ENCODE measurements at regions not wholly inside any gene's neighbourhood (a gene's known extent, or its start where the extent isn't known, plus 50 kb on each side); places are given as distances from the start of the nearest gene placed in this dataset.

DNA sequence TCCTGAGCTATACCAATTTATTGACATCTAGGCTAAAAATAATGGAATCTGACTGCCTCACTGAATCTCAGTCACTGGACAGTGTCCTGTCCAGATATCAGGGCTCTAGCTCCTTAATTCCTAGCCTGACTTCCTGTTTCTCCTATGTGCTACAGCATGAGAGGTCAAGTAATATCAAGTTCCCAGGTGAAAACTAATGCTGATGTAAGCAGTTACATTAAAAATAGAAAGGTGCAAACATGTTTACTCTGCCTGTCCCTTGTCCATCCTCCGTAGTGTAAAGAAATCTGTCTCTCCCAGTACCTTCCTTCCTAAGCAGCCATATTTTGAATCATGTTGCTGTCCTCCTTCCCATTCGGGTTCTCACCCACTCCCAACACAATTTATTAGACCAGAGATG lies 145.9 kb upstream of the GHR start:
- no peak for TF ChIP-seq EGR1 (IDR thresholded peaks at IDR 0.05)
- TF ChIP-seq NFIC (IDR thresholded peaks at IDR 0.05) = no peak
- TF ChIP-seq ZBTB7A (IDR thresholded peaks at IDR 0.05; ENCODE audit: low read depth) = no peak
- no peak for TF ChIP-seq YY1 (IDR thresholded peaks at IDR 0.05; ENCODE audit: low read depth)
- no peak for TF ChIP-seq EP300 (IDR thresholded peaks at IDR 0.05; ENCODE audit: borderline replicate concordance)
- TF ChIP-seq MAX (IDR thresholded peaks at IDR 0.05) = no peak
- TF ChIP-seq, protein P1, sequence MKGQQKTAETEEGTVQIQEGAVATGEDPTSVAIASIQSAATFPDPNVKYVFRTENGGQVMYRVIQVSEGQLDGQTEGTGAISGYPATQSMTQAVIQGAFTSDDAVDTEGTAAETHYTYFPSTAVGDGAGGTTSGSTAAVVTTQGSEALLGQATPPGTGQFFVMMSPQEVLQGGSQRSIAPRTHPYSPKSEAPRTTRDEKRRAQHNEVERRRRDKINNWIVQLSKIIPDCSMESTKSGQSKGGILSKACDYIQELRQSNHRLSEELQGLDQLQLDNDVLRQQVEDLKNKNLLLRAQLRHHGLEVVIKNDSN (IDR thresholded peaks at IDR 0.05) = no peak
- TF ChIP-seq TAF1 (IDR thresholded peaks at IDR 0.05; ENCODE audit: low read depth) = no peak
- no peak for TF ChIP-seq RAD21 (IDR thresholded peaks at IDR 0.05; ENCODE audit: low read depth)
- TF ChIP-seq CREB1 (IDR thresholded peaks at IDR 0.05; ENCODE audit: low read depth) = no peak

DNA sequence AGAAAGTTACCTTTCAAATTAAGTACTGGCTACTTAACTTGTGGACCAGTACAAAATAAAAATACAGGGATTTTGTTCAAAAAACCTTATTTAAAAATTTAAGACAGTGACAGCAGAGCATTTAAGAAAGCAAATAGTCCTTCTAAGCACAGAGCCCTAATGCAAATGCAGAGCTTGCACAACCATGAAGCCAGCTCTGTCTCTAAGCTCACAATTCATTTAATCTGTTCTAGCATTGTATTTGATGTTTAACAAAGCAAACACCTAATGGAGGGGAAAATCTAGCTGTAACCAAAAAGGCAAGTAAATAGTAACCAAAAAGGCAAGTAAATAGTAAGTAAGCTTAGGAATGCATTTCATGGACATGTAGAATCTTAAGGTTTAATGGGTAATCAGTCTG lies 138.7 kb upstream of the GHR start:
- no peak for TF ChIP-seq YY1 (IDR thresholded peaks at IDR 0.05; ENCODE audit: low read depth)
- TF ChIP-seq TEAD4 (IDR thresholded peaks at IDR 0.05) = no peak
- TF ChIP-seq CEBPB (IDR thresholded peaks at IDR 0.05) = no peak
- TF ChIP-seq TCF12 (IDR thresholded peaks at IDR 0.05; ENCODE audit: low read depth) = no peak

GRCh38 chr5:42285230-42285629 lies 138.0 kb upstream of the GHR start:
- TF ChIP-seq, protein P1 (IDR thresholded peaks at IDR 0.05) = no peak
- TF ChIP-seq RAD21 (IDR thresholded peaks at IDR 0.05; ENCODE audit: low read depth) = no peak
- no peak for TF ChIP-seq EP300 (IDR thresholded peaks at IDR 0.05; ENCODE audit: borderline replicate concordance)
- no peak for TF ChIP-seq CEBPB (IDR thresholded peaks at IDR 0.05)
- no peak for TF ChIP-seq TCF12 (IDR thresholded peaks at IDR 0.05; ENCODE audit: low read depth)
- TF ChIP-seq YY1 (IDR thresholded peaks at IDR 0.05; ENCODE audit: low read depth) = no peak
- no peak for TF ChIP-seq CREB1 (IDR thresholded peaks at IDR 0.05; ENCODE audit: low read depth)
- no peak for TF ChIP-seq FOXM1 (IDR thresholded peaks at IDR 0.05; ENCODE audit: borderline replicate concordance, low read depth)
- TF ChIP-seq NFIC (IDR thresholded peaks at IDR 0.05) = no peak
- TF ChIP-seq TEAD4 (IDR thresholded peaks at IDR 0.05) = no peak
- no peak for TF ChIP-seq ZBTB7A (IDR thresholded peaks at IDR 0.05; ENCODE audit: low read depth)
- TF ChIP-seq, protein P2, sequence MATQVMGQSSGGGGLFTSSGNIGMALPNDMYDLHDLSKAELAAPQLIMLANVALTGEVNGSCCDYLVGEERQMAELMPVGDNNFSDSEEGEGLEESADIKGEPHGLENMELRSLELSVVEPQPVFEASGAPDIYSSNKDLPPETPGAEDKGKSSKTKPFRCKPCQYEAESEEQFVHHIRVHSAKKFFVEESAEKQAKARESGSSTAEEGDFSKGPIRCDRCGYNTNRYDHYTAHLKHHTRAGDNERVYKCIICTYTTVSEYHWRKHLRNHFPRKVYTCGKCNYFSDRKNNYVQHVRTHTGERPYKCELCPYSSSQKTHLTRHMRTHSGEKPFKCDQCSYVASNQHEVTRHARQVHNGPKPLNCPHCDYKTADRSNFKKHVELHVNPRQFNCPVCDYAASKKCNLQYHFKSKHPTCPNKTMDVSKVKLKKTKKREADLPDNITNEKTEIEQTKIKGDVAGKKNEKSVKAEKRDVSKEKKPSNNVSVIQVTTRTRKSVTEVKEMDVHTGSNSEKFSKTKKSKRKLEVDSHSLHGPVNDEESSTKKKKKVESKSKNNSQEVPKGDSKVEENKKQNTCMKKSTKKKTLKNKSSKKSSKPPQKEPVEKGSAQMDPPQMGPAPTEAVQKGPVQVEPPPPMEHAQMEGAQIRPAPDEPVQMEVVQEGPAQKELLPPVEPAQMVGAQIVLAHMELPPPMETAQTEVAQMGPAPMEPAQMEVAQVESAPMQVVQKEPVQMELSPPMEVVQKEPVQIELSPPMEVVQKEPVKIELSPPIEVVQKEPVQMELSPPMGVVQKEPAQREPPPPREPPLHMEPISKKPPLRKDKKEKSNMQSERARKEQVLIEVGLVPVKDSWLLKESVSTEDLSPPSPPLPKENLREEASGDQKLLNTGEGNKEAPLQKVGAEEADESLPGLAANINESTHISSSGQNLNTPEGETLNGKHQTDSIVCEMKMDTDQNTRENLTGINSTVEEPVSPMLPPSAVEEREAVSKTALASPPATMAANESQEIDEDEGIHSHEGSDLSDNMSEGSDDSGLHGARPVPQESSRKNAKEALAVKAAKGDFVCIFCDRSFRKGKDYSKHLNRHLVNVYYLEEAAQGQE (IDR thresholded peaks at IDR 0.05; ENCODE audit: low read depth) = no peak
- TF ChIP-seq TAF1 (IDR thresholded peaks at IDR 0.05; ENCODE audit: low read depth) = no peak
- TF ChIP-seq EGR1 (IDR thresholded peaks at IDR 0.05) = no peak
- TF ChIP-seq MAX (IDR thresholded peaks at IDR 0.05) = no peak

GRCh38 chr5:42300496-42300895 lies 122.7 kb upstream of the GHR start:
- no peak for TF ChIP-seq EP300 (IDR thresholded peaks at IDR 0.05; ENCODE audit: borderline replicate concordance)
- no peak for TF ChIP-seq TCF12 (IDR thresholded peaks at IDR 0.05; ENCODE audit: low read depth)
- no peak for TF ChIP-seq EGR1 (IDR thresholded peaks at IDR 0.05)
- TF ChIP-seq, protein P2 (IDR thresholded peaks at IDR 0.05; ENCODE audit: low read depth) = no peak
- no peak for TF ChIP-seq YY1 (IDR thresholded peaks at IDR 0.05; ENCODE audit: low read depth)
- TF ChIP-seq RAD21 (IDR thresholded peaks at IDR 0.05; ENCODE audit: low read depth) = no peak
- TF ChIP-seq CREB1 (IDR thresholded peaks at IDR 0.05; ENCODE audit: low read depth) = no peak

DNA sequence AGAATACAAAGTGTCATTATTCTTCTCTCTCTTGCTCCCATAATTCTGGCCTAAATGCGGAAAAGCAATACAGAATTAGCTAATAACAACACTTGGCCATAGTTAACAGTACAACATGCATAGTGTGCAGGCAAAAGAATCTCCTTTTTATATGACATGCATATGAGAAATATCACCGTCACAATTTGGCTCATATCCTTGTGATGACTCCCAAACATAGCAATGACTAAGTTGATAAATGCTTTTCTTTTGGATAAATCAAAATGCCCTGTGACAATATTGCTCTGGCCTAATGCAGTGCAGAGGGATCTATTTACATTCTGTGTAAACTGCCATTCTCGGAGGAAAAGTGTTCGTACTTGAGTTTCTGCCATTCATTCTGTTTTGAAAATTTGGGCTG lies 121.9 kb upstream of the GHR start:
- TF ChIP-seq MAX (IDR thresholded peaks at IDR 0.05) (no peak), EGR1 (IDR thresholded peaks at IDR 0.05) (no peak), YY1 (IDR thresholded peaks at IDR 0.05; ENCODE audit: low read depth) (no peak), ZBTB7A (IDR thresholded peaks at IDR 0.05; ENCODE audit: low read depth) (no peak), FOXM1 (IDR thresholded peaks at IDR 0.05; ENCODE audit: borderline replicate concordance, low read depth) (no peak), TAF1 (IDR thresholded peaks at IDR 0.05; ENCODE audit: low read depth) (no peak), TCF12 (IDR thresholded peaks at IDR 0.05; ENCODE audit: low read depth) (no peak), CREB1 (IDR thresholded peaks at IDR 0.05; ENCODE audit: low read depth) (no peak), EP300 (IDR thresholded peaks at IDR 0.05; ENCODE audit: borderline replicate concordance) (no peak), RAD21 (IDR thresholded peaks at IDR 0.05; ENCODE audit: low read depth) (no peak), TEAD4 (IDR thresholded peaks at IDR 0.05) (no peak), NFIC (IDR thresholded peaks at IDR 0.05) (no peak), CEBPB (IDR thresholded peaks at IDR 0.05) (no peak)
- TF ChIP-seq, protein P1 (IDR thresholded peaks at IDR 0.05) = no peak
- TF ChIP-seq, protein P2 (IDR thresholded peaks at IDR 0.05; ENCODE audit: low read depth) = no peak

All from Ishikawa (cell line).